ENCODE measurements at regions not wholly inside any gene's neighbourhood (a gene's known extent, or its start where the extent isn't known, plus 50 kb on each side); places are given as distances from the start of the nearest gene placed in this dataset.

DNA sequence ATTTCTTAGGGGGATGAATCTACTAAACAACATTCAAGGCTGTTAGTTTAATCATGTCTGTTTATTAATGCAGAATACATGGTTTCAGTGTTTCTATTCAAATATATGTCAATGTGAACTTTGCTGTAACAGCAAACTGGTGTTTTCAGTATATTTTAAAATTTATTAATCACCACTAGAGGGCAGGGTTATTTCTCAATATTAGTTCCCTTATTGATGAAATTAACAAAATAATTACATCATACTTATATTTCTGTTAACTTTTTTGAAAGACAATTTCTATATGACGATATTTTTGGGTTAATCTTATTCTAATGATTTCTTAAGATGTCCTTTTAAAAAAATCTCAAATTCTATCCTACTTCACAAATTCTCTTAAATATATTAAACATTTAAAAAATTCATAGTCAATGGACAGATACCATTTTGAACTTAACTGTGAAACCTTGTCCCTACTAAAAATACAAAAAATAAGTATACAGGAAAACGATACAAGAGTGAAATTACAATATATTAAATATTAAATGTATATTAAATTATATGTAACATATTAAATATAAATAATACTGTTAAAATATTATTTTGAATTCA lies 1034.1 kb upstream of the PRMT6 start:
- no peak for DNase-seq

DNA sequence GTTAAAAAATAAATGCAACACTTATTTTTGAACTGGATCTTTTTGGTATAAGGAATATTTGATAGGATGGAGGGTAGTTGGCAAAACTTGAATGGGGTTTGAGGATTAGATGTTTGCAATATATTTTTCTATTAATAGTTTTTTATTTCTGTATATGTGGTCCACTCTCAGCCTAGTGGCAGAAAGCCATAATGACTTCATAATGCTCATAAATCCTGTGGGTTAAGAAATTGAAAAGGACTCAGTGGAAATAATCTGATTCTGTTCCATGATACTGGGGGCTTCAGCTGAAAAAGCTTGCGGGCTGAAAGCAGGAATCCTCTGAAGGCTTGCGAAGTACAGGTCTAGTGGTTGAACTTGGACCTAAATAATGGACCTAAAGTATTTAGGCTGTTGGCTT lies 1028.6 kb upstream of the PRMT6 start:
- DNase-seq: no peak

DNA sequence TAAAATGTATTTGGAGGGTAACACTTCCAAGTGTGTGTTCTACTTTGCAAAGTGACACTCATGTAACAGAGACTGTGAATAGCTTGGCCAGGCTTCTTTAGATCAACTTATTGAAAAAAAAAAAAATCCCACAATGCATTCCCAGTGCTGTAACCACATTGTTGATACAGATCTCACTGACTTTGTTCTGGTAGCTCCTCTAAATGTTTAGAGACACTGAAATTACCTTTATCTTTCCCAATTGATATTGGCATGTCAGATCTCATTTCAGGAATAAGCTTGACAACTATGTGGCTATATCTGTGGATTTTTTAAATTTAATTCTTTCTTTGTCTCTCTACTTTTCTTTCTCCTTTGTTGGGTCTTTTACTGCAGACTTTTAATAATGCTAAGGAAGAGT lies 1018.9 kb upstream of the PRMT6 start:
- no peak for DNase-seq

DNA sequence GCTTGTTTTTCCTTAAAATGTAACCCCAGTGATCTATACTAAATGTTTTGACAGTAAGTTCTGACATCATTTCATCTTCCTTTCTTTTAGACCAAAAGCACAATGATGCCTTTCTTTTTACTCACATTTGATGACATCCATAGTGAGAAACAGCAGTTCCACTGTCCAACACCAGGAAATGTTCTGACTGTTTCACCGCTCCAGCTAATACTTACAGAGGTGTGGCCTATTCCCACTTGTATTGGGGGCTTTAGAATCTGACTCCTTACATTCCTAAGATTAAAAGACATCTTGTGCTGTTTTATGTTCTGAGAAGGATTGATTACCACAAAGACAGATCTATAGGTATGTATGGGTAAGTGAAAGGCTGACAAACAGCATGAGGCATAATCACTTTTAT lies 1018.2 kb upstream of the PRMT6 start:
- no peak for DNase-seq

DNA sequence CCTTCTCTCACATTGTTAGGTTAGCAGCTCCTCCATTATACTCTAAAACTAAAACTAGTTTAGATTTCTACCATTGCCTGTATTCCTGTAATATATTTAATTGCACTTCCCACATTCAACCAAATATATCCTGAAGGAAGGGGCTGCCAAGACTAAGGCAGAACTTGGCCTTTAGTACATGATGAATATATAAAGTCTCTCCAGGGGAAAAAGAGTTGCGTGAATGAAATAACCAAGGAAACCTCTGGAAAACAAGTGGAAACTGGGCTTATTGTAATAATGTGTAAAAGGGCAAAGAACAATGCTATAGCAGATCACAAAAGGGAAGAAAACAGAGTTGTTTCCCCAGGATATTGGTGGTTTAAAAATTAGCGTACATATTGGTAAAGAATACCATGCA lies 1012.5 kb upstream of the PRMT6 start:
- DNase-seq: no peak

DNA sequence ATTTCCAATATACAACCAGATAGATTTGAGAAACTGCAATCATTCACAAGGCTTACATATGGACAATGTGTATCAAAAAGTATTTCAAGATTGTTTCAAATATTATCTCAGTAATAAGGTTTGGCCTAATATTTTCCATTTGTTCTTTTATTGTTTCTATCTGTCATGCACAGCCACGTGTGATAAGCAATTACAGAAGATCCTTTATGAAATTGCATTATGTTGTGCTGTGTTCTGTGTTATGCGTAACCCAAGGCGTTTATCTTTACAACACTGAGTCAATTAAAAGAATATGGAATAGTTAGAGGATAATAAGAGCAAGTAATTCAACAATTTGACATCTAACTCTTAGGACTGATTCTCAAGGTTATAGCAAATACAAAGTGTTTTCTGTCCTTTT lies 1009.3 kb upstream of the PRMT6 start:
- no peak for DNase-seq

DNA sequence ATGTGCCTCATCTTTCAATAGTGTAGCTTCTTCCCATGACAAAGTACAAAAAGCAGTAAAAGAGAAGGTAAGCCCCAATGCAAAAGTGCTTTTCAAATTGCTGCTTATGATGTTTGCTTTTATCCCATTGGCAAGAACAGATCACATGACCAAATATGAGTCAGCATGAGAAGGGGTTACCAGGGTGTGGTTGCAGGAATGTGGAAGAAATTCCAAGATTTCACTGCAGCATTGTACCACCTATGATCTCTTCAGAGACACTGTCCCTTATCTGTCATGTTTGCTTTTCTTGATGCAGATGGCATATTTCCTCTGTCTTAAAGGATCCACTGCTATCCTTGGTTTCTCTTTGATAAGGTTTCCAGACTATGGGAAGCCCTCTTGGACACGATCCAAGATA lies 1006.9 kb upstream of the PRMT6 start:
- DNase-seq: no peak

DNA sequence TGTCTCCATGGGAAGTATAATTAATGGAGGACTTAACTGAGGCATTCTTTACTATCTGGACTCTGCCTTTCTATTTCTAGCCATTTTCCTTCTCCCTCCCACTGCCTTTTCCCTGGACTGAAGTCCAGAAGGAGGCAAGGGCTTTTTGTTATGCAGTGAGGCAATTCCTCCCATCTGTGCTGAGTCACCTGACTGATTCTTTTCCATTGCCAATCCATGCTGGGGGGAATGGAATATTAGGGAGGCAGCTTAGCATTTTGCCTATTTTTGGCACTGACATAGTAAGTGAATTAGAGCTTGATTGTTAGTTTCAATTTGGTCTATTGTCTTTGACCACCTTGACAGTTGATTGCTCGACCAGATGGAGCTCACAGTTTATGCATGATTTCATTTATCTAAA lies 1000.6 kb upstream of the PRMT6 start:
- DNase-seq: no peak

DNA sequence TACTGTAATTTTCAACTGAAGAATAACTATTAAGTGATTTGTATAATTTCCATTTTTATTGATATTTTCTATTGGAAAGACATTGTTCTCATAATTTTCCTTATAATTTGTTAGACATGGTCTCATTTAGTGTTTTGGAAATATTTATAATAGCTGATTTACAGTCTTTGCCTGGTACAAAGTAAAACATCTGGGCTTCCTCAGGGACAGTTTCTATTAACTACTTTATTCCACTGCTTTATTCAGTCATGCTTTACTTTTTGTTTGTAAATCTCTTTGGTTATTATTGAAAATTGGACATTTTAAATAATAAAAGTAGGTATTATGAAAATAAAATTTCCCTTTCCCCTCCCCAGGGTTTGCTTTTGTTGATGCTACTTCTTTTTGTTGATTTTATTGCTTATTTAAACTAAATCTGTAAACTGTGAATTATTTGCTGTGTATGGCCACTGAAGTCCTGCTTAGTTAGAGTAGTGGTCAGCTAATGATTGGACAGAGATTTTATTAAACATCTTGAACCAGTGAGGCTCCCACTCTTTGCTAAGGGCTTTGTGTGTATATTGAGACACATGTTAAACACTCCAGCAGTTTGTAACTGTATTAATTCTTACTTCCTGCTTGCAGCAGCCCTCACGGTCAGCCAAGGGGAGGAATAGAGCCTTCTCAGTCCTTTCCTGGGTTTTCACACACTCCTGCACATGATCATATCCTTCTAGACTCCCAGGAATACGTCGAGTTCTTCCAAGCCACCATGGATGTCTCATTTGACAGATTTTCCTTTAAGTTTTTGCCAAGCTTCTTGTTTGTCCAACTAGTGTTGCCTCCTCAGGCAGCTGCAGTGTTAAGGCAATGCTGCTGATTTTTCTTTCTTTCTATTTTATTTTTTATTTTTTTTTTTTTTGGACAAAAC lies 994.6 kb upstream of the PRMT6 start:
- DNase-seq: no peak

DNA sequence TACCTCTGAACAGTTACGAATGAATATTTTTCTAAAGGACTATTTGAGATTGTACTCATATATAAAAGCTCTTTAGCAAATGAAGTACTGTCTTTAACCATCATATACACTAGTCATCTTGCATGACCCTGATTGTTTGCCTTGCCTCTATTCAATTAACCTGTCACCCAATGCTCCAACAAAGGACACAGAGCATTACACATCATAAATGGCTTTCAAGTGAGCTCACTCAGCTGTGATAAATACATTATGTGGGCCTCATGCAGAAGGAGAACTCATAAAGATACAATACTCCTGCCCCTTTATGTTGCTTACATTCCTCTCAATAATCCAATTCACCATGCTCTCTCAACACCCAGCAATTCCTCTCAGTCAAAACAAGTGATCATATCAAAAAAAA lies 993.0 kb upstream of the PRMT6 start:
- no peak for DNase-seq

DNA sequence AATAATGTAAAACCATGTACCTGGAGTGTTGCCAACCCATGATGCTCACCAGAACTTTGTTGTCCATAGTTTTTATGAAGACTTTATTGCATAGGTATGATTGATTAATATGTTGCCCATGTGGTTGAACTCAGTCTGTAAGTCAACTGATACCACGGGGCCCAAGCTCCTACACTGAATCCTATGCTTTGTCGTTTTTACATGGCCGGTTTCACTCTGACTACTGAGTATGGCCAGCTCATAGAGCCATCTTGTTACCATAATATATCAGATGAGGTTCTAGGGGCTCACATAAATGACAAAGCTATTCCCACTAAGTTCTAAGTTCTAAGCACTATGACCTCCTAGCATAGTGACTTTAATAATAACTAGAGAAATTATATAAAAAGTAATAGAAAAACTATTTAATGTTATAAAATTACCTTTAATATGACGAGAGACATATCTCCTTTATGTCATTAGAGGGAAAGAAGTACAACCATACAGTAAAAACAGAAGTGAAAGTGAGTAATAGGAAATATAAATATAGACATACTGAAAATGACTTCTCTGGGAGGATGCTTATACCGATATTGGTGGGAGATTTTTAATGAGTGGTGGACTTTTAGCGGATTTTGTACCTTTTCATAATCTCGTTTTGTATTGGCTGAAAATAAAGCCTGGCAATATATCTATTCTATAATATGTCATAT lies 983.4 kb upstream of the PRMT6 start:
- DNase-seq: no peak

DNA sequence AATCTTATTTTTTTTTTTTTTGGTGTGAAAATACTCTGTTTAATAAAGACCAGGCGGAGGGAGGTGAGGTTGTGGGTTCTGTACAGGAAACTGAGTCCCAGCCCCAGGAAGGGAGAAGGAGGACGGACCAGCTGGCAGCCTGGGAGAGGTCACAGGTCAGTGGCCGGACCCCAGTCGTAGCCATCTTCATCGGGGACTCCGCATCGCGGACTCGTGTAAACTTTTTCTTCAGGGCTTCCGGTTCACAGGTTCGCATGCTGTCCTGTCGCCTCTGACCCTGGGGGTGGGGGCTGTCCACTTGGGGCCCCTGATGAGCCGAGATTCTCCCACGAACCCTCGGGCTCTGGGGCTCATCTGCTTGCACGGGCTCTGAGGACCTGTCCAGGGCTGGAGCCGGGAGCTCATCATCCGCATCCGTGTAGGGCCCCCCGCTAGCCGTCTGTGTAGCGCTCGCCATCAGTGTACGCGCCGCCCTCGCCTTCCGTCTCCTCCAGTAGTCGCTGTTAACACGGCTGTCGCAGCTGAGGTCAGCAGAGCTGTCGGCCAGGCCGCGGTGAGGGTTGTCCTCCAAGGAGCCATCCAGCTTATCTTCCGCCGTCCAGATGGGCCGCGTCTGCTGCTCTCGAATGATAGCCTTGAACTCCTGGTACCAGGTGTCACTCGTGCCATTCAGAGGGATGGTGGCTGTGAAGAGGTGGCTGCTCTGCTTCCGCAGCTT lies 975.7 kb upstream of the PRMT6 start:
- no peak for DNase-seq

DNA sequence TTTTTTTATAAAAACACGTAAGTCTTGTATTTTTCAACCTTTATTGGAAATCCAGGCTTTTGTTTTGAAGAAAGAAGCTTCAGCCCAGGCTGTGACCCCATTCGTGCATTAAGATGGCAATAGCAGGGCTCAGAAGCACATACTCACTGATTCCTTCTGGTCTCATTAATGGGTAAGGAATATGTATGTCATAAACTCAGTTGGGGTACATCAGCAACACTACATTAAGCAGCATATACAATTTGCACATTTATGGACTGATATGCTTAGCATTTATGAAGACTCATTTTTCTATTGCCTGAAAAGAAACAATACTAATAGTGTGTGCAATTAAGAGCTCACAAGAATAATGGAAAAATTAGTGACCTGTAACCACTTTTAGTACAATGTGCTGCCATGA lies 945.4 kb upstream of the PRMT6 start:
- no peak for DNase-seq

DNA sequence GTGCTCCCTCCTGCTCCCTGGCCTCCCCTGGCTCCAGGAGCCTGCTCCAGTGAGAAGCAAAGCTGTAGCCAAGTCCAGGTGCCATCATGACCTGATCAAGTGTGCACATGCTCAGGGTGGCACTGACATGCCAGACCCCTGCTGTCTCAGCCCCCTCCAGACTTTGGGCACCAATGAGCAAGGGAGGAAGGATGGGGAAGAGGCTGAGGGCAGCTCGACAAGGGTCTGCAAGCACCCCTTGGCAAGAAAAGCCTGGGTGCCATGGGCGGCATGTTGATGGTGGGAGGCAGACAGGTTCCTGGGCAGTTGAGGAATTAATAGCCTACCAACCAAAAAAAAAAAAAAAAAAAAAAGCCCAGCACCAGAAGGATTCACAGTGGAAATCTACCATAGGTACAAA lies 942.6 kb upstream of the PRMT6 start:
- no peak for DNase-seq

DNA sequence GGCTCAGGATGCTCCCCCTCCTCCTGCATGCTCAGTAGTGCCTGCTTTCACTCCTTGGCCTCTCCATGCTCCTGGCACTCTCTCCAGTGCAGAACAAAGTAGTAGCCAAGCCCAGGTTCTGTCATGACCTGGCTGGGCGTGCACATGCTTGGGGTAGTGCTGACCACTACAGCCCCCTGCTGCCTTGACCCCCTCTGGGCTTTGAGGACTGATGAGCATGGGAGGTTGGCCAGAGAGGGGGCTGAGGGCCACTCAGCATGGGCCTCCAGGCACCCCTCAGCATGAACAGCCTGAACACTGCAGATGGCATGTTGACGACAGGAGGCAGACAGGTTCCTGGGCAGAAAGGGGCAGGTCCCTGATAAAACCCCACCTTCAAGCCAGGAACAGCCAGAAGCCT lies 935.7 kb upstream of the PRMT6 start:
- no peak for DNase-seq

DNA sequence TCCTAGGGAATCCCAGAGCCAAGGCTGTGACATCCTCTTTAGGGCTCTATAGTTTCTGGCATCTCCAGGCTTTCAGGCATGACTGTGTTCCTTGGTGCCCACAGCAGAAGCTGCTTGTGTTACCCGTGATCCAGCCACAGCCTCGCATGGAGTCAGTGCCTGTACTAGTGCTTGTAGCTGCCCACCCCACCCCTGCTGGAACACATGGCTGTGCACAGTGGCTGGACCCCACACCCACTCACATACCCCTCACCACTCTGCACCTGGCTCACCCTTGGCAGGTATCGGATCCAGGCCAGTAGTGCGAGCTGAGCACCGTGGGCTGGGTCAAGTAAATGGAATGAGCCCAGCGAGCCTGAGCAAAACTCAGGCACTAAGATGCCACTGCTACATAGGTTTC lies 934.7 kb upstream of the PRMT6 start:
- no peak for DNase-seq

DNA sequence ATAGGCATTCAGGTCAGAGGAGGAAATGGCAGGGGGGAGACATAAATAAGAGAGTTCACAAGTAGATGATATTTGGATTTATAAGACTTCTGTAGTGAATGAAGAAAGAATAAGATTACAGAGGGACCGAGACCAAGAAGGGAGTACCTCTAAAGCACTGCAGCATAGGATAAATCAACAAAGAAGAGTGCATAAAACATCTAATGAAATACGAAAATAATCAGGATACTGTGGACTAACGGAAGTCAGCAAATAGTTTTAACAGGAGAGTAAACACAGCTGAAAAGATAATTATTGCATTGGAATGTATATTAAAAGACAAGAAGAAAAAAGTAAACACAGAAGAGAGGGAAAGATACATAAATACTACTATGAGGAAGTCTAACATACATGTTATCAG lies 921.9 kb upstream of the PRMT6 start:
- no peak for DNase-seq

DNA sequence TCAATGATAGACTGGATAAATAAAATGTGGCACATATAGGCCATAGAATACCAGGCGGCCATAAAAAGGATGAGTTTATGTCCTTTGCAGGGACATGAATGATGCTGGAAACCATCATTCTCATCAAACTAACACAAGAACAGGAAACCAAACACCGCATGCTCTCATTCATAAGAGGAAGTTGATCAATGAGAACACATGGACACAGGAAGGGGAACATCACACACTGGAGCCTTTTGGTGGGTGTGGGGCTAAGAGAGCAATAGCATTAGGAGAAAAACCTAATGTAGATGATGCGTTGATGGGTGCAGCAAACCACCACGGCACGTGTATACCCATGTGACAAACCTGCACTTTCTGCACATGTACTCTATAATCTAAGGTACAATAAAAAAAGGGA lies 883.4 kb upstream of the PRMT6 start:
- DNase-seq: no peak

DNA sequence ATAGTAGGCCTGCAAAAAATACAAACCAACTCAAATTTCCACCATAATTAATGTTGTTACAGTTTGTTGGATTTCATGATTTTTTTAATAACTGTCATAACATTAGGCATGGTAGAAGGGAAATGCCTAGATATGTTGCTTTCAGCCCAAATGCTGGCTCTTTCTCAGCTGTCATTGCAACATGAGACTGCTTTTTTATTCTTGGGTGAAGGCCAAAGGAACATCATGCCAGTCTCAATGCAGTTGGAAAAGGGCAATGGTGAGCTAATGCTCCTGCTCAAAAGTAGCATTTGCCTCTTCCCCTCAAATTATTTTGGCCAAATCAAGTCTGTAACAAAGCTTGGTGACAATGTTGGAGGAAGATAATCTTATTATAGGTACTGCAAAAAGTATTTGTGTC lies 877.7 kb upstream of the PRMT6 start:
- DNase-seq: no peak

DNA sequence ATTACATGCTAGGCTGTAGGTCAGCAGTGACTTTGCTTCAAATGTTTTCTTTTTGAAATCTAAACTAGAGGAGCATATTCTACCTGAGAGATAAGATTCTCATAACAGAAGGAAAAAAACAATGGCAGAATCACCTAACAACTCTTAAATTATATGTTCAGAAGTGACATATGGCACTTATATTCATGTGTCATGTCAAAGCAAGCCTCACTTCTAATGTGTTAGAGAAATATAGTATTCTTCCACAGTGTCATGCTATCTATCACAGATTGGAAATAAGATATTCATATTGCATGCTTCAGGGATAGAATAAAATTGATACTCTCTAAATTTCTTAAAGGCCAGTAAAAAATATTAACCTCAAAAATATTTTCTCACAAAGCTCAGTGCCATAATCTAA lies 874.6 kb upstream of the PRMT6 start:
- DNase-seq: no peak

DNA sequence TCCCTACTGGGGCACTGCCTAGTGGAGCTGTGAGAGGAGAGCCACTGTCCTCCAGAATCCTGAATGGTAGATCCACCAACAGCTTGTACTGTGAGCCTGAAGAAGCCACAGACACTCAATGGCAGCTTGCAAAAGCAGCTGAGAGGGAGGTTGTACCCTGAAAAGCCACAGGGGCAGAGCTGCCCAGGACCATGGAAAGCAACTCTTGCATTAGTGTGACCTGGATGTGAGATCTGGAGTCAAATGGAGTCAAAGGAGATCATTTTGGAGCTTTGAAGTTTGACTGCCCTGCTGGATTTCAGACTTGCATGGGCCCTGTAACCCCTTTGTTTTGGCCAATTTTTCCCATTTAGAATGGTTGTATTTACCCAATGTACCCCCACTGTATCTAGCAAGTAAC lies 871.4 kb upstream of the PRMT6 start:
- DNase-seq: no peak

DNA sequence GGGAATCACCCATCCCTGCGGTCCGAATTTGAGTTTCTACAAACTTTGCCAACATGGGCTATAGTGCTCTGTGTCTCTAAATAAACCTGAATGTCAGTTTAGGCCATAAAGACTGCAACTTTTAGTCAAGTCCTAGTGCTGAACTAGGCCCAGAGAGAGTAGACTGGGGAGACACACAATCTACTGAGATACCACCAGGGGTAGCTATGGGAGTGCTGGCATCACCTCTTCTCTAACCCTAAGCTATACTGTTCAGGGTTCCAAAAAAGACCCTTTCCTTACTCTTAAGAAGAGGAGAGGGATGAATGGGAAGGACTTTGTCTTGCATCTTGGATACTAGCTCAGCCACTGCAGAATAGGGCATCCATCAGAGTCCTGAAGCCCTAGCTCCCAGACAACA lies 866.7 kb upstream of the PRMT6 start:
- DNase-seq: no peak

DNA sequence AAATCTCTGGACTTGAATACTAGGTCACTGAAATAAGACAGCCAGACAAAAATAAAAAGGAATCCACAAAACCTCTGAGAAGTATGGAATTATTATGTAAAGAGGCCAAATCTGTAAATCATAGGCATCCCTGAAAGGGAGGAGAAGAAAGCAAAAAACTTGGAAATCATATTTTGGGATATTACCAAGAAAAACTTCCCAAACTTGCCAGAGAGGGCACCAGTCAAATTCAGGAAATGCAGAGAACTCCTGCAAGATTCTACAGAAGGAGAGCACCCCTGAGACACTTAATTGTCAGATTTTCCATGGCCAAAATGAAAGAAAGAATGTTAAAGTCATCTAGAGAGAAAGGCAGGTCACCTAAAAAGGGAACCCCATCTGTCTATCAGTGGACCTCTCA lies 862.3 kb upstream of the PRMT6 start:
- no peak for DNase-seq

DNA sequence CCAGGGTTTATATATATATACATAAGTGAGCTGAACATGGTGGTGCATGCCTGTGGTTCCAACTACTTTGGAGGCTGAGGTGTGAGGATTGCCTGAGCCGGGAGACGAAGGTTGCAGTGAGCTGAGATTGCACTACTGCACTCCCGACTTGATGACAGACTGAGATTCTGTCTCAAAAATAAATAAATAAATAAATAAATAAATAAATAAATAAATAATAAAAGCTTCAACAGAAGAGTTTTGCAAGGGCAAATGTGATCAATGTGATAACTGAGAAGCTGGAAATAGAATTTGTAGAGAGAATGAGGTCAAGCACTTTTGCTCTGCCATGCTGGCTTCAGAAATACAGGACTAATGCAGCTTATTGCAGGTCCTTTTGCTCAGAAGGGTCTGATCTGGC lies 855.8 kb upstream of the PRMT6 start:
- DNase-seq: no peak

Data from stimulated activated CD4-positive, alpha-beta T cell treated with anti-CD3 and anti-CD28 coated beads, Interleukin-2, amount 100 ng/mL, for 48 hours (primary cell).